ENCODE measurements at regions not wholly inside any gene's neighbourhood (a gene's known extent, or its start where the extent isn't known, plus 50 kb on each side); places are given as distances from the start of the nearest gene placed in this dataset.
A peak's percentile ranks its signal among the peaks of the same experiment; 100 is the strongest.

DNA sequence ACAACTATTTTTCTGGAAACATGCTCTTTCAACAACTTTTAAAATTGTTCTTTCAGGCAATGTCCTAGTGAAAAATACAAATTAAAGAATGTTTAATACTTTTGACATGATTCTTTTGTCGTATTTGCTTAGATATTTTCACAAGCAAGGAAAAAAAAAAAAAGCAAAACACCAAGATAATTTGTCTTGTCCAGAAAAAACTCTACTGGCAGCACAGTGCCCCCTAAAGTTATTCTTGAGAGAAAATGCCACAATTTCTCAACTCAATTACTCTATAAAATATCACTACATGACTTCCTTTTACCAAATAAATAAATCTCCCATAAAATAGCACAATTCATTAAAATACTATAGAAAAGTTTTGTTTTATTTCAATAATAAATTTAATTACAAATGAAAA, 652.5 kb upstream of the EPHA7 start:
- no peak for DNase-seq (ENCODE audit: low spot score)

DNA sequence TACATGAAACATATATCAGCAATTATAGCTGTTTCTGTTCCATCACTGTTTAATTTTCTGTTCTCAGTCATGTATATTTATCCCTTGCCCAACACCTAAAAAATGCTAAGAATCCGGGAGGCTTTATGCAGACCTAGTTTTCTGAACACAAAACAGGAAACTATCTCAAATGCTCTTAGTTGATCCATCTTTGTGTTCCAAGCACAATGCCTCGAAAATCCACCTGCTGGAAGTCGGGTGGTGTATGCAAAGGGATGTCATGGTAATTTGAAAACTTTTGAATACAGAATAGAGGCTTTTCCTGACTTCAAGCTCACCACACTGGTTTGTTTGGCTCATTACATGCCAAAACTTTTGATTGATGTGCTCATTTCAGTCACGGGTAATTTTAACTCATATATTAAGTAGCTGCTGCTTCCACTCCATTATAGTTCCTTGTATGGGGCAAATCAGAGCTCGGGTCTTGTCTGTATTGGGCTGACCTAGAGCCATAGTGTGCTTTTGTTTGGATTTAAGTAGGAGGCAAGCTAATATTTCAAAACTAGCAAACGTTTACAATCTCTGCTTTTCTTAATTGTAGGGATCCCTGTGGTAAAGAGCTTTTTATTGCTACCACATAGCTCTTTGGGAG, 646.5 kb upstream of the EPHA7 start:
- DNase-seq (ENCODE audit: low spot score): no peak

DNA sequence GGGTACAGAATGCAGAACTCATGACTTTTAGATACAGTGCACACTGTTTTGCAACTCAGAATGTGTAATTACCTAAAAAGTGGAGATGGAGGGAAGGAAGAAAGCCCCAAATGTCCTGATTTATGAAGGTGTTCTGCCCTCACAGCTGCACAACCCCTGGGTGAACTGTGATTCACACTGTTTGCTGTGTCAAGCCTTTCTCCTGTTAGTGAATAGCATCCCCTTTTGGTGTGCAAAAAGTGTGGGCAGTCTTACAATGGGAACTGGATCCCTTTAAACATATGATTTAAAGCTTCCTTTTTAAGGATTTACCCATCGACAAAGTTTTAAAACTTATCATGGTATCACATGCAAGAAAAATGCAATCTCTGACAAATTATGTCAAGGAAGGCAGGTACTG, 633.4 kb upstream of the EPHA7 start:
- DNase-seq (ENCODE audit: low spot score): peak; percentile 20

DNA sequence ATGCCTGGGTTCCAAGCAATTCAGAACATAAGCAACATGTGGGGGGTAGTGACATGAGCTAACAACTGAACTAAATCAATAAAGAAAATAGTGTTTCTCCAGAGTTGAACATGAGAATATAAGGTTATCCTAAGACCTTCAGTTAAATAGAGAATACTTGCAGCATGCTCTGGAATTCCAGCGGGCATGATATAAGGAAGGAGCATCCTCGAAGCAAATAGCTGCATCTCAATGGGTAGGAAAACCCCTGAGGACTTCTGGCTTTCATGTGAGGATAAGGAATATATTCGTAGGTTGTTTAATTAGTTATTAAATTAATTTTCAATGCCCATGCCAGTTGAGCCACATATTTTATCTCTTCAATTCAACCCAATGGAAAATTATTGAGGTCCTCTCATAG, 631.2 kb upstream of the EPHA7 start:
- DNase-seq (ENCODE audit: low spot score): no peak

DNA sequence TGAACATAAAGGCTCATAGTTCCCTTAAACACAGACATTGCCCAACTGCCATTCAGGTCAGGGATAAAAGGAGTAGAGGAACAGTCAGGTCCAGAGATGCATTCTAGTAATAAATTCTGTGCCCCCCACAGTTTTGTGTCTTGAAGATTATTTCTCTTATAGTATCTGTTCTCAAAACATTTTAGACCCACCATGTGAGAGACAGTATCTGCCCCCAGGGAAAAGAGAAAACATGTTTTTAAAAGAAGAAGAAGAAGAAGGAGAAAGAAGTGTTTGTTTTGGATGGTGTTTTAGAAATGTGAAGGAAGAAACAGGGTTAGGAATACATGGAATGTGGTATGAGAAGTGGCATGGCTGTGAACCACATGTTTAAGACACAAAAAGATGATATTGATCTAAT, 629.6 kb upstream of the EPHA7 start:
- DNase-seq (ENCODE audit: low spot score): no peak

DNA sequence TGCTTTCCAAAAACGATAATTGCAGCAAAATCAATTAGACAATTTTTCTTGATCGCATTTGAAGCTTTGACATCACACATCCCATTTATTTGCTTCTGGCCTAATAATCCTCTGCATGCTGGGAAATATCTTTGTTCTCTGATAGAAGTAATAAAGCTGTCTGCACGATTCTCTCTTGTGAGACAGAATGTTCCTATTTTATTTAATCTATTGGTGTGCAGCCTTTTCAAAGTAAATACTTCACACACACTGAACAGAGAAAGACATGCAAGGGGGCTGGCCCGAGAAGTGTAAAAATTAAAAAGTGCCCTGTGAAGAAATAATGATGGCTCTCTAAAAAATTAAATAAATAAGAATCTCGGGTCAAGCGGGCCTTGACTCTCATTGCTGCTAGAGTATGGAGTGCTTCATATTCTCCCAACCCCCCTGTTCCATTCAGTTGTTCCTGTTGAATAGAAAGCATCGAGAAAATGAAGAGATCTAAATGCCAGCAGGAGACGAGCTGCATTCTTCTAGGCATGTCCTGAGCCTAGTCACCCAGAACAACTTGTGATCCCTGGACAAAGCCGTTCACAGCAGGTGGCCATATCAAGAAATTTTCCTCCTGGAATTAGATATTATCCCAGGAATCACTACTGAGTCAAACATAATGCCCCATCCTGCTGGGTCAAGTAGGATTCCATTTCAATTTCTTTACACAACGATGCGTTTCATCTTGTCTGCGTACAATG, 625.9 kb upstream of the EPHA7 start:
- no peak for DNase-seq (ENCODE audit: low spot score)

DNA sequence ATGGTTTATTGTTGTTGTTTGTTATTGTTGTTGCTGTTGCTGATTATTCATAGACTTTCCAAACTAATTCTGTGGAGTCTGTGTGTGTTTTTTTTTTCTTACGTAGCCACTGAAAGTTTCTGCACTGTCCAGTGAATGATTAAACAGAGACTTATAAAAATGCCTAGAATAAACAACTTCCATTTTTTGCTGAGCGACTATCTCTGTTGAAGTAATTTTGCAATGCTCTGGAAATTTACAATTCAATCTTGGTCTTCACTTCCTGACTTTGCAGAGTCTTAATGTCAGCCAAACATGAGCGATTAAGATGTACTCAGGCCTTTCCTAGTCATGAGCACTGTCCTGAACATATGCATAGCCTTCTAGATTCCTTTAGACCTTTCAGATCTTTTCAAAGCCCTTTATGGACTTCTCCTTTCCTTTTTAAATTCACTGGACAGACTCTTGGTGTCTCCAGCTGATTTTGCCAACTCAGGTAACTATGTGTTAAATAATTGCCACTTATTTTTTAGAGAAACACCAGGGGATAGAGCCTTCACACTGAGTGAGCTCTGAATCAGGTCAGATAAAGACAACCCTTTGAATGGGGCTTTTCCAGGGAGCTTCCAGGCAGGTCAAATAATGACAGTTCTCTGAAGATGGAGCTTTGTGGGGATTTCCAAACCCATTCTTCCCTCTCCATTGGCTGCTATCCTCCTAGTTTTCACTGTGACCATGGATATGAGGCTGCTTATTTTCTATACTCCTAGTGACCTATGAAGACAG, 622.8 kb upstream of the EPHA7 start:
- DNase-seq (ENCODE audit: low spot score): no peak

DNA sequence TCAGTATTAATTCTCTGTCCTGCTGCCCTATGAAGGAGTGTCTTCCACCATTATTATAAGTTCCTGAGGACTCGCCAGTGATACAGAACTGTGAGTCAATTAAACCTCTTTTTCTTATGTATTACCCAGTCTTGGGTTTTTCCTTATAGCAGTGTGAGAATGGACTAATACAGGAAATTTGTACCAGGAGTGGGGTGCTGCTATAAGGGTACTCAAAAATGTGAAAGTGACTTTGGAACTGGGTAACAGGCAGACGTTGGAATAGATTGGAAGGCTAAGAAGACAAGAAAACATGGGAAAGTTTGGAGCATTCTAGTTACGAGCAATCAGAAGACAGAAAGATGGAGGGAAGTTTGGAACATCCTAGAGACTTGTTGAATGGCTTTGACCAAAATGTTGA, 616.7 kb upstream of the EPHA7 start:
- DNase-seq (ENCODE audit: low spot score): no peak

DNA sequence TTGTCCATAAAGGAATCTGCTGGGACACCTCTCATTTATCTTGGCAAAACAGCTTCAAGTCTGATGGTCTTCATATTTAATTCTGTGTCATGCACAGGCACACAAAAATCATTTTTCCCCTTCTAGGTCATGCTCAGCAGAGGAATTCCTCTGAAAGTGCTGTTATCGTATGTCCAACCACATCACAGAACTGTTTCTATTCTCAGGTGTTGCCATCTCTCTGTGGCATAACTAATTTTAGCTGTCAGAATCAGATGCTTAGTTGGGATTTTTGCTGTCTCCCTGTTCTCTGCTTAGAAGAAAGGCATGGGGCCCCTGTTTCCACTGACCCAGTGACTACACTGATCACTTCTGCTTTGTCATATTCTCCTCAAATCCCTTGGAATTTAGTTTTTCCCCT, 608.0 kb upstream of the EPHA7 start:
- DNase-seq (ENCODE audit: low spot score): no peak

DNA sequence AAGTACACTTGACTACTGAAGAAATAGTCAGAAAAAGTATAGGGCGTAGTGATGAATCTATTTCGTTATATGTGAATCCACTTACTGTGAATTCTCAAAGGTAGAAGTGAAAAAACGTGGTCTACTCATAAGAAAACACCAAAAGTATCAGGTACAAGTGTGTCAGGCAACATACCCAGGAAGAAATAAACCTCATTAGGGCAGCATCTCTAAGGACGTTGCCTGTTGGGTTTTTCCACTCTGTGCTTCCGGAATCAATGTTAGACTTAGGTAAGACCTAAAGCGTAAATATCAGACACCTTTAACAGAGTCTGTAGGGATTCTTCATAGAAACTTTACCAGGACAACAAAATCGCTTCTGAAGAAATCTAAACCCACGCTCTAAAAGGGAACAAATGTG, 607.2 kb upstream of the EPHA7 start:
- no peak for DNase-seq (ENCODE audit: low spot score)

DNA sequence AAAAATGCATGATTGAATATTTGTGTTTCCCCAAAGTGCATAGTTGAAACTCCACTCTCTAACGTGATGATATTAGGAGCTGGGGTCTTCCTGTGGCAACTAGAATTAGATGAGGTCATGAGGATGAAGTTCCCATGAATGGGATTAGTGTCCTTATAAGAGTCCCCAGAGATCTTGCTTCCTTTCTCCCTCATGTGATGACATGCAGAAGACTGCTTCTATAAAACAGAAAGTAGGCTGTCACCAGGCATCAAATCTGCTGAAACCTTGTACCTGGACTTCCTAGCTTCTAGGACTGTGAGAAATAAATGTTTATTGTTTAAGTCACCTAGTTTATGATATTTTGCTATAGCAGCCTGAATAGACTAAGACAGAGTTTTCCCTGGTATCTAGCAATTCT, 586.5 kb upstream of the EPHA7 start:
- DNase-seq (ENCODE audit: low spot score): no peak

DNA sequence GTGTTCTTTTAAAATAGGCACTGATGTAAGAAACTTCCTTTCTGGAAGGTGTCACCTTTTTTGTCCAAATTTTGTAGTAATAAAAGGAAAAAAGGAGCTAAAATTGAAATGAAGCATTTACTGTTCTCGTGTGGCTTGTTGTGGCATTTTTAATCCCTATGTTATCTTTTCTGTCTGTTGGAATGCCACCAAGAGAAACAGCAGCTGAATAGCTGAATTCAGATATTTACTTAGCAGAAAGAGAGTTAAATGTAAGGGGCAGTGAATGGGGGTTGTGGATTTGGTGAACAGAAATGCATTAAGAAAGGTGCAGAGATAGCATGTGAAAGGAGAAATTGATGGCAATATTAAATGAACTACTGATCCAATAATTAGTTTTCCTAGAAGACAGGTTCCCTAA, 573.6 kb upstream of the EPHA7 start:
- peak; percentile 1 for DNase-seq (ENCODE audit: low spot score)

DNA sequence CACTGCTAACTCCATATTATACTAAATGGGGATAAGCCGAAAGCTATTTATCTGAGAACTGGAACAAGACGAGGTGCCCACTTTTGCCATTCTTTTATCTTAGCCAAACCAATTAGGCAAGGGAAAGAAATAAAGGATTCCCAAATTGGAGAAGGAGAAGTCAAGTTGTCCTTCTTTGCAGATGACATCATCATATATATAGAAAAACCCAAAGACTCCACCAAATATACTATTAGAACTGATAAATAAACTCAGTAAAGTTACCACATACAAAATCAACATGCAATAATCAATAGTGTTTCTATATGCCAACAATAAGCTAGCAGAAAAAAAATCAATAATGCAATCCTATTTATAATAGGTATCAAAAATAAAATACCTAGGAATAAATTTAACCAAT, 570.3 kb upstream of the EPHA7 start:
- DNase-seq (ENCODE audit: low spot score): no peak

DNA sequence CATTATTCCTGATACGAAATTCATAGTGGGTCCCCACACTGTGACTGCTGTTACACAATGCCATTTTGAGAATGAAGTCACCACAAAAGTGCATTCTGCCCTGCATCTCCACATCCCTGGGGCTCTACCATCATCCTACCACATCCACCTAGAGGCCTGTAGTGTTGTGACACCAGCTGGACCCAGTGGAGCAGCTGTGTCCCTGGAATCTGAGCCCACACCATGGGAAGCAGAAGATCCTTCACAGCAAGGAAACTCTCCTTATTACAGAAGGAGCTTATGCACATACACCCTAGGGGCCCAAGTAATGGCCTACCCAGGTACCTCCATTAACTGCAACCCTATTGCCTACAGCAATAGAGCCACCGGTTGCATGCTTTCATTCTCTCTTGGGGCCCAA, 566.6 kb upstream of the EPHA7 start:
- no peak for DNase-seq (ENCODE audit: low spot score)

DNA sequence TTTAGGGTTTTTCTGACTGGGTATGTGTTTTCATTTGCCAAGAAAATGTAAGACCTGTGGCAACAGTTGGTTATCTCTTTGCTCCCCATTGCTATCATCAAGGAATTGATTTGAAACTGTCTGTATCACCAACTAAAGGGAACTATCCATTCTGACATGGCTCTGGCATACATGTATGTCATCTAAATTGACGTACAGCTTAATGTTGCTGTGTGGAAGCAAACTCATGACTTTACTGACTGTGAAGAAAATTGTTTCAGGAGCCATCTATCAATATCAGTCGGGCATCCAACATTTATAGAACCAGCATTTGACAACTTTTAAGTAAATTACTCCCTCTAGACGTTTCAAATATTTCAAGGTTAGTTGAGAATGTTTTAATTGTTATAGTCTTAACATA, 555.8 kb upstream of the EPHA7 start:
- DNase-seq (ENCODE audit: low spot score): no peak

DNA sequence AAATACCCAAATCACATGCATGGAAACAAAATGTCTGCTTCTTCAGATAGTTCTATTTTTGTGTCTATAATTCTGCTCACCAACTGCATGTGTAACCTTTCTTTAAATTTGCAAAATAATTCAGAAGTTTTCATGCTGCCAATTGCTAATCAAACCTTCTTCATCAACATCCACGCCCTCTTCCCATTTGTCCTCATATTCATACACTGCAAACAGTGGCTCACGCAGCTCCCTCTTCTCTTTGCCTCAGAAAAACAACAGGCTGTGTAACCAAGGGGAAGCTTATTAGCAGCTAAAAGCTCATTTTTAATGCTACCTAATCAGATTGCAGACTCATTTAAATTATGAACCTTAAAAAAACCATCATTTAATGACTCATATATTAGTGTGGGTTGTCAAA, 555.0 kb upstream of the EPHA7 start:
- DNase-seq (ENCODE audit: low spot score): no peak

DNA sequence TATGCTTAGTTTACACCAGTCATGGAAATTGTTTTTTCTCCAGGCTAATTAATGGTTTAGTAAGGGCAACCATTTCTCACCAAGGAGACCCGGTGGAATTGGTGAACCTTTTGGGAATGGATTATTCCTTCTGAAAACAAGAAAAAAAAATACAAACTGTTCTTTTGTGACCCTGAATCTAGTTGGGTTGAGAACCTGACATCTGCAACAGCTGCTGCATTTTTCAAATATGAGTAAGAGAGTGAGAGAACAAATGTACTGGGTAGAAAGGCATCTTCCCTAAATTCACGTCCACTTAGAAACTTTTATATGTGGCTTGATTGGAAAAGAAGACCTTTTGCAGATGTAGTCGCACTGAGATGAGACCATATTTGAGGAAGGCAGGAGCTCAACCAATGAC, 553.4 kb upstream of the EPHA7 start:
- no peak for DNase-seq (ENCODE audit: low spot score)

DNA sequence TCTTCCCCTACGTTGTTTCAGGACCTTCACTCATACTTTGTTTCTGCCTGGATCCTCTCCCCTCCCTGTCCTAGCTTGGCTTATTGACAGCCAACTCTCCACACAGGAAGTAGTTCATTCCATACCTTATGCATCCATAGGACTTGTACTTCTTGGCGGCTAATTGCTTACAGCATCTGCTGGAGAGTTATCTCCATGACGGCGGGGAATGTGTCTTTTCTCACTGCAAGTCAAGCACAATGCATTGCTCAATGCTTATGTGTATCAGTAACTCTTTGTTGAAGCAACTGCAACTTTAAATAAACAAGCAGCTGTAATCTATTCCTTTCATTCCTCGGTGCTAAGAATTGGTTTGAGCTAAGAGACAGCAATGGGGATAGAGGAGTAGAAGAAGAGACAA, 551.3 kb upstream of the EPHA7 start:
- no peak for DNase-seq (ENCODE audit: low spot score)

DNA sequence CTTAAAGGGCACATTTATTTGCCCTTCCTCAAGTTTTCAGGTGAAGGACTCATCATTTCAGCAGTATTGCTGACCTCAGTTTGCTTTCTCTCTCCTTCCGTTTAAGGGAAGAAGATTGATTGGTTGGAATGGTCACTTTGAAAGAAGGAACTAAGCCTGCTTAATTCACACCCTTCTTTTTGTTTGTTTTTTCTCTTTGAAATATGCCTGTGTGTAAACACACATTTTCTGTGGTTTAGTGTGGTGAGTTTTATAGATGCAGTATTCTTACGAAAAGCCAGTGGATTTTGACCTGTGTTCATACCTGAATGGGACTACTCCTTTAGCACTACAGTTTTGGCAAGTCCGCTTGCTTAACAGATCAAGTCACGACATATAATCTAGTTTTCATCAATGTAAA, 548.8 kb upstream of the EPHA7 start:
- DNase-seq (ENCODE audit: low spot score): no peak

DNA sequence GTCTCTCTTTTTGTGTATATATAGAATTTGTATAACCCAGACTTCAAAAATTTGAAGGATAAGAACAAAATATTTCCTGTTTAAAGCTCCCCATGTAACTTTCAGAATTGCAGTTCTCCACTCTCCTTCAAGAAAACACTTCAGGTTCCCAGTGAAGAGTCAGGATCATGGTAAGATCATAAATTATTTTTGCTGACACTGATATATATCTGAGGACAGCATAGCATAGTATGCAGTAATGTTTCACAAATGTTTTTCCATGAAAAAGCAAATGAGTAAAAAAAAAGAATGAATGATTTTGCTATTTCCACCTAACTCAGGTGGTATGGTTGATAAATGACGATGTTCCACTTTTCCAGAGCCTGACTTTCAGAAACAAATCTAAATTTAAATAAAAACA, 545.6 kb upstream of the EPHA7 start:
- no peak for DNase-seq (ENCODE audit: low spot score)

DNA sequence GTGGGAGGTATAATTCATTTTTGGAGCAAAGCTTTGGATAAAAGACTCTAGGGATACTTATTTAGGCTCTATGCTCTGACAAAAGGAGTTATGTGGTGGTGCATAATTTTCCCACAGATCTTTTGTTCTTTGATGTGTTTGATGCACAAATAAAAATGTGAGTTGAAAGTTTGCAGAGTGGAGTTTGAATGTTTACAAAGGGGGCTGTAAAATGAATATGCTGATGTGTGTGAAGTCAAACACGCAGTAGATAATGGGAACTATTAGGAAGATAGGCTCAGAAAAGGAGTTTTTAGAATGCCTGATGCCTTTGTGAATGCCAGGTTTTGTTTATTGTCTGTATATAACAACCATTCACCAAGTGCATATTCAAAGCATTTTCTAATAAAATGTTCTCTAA, 545.0 kb upstream of the EPHA7 start:
- DNase-seq (ENCODE audit: low spot score): no peak

DNA sequence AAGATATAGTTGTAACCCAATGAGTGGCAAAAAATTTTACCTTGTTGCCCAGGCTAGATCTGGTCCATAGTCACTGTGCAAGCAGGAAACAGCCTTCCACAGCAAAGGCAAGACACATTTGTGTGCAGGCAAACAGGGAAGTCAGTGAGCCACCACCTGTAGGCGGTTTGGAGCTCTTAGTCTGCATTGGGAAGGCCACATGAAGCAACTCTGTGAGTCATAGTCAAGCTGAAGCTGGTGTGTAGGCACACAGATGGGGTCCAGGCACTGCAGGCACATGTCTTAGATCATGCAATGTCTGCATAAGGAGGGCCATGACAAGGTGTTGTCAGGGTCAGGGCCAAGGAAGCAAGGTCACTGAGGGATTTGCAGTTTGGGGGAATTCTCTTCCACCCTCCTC, 543.2 kb upstream of the EPHA7 start:
- no peak for DNase-seq (ENCODE audit: low spot score)

DNA sequence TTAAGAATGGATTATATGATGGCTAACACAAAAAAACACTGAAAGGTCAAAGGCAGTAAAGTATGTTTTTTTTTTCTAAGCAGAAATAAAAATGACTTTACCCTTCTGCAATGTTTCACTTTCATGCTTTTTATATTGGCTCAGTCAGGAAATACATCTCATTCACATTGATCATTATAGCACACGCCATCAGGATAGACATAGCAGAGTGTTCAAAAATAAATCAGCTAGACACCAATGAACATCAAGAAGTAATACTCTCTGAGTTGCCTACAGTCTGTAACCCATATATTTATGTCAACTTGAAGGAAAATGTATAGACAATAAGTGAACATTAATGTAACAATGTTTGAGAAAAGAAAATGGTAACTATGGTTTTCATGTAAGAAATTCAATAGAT, 535.2 kb upstream of the EPHA7 start:
- DNase-seq (ENCODE audit: low spot score): no peak

DNA sequence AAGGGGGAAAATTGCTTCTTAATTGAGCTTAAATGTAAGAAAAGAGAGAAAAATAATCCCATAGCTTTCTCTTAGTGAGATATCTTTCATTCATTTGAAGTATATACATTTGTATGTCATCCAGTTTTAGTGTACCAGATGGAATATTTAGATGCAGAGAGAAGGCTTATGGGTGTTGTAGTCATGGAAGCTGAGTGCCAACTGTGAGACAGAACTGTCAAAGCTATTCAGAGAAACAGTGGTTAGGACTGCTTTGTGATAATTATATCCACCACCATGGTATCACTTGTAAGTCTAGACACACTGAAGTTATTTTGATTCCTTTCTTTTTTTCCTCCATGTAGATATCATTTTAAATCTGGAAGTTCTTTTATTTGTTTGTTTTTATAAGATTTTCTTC, 524.3 kb upstream of the EPHA7 start:
- no peak for DNase-seq (ENCODE audit: low spot score)
